ENCODE measurements at regions not wholly inside any gene's neighbourhood (a gene's known extent, or its start where the extent isn't known, plus 50 kb on each side); places are given as distances from the start of the nearest gene placed in this dataset.
A peak's percentile ranks its signal among the peaks of the same experiment; 100 is the strongest.

DNA sequence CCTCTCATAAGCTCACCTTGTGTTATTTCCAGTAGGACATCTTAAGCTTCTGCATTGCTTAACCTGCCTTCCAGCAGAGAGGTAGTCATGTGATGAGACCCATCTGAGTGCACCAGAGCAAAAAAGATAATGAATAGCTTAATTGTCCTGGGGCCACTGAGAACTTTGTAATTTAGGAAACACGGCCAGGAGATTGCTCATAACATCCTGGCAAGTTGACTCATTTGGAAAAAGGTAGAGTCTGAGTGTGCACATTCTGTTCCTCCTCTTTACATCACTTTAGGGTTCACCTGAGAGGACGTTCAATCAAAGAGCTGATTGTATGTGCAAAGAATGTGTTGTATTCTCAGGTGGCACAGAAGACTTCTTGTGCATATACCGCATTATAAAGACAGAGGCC, 830.2 kb upstream of the SOX11 start (continued):
- no peak for TF ChIP-seq TFCP2L1 (CRISPR knock-in tag; IDR thresholded peaks at IDR 0.05)
- no peak for TF ChIP-seq HOXA7 (CRISPR knock-in tag; IDR thresholded peaks at IDR 0.05)

- 46% methylated on average over 4 of the region's 4 CpGs for WGBS (ENCODE audit: missing lambda C conversion rate)
- POLR2A ChIA-PET, result no interaction called here
- TF ChIP-seq FOSL2 (IDR thresholded peaks at IDR 0.05) (no peak), FOSL2 (CRISPR knock-in tag; IDR thresholded peaks at IDR 0.05) (no peak), CEBPB (IDR thresholded peaks at IDR 0.05) (peak in 1 of 2 experiments; percentile 25; a peak in 1 of 4 replicates), KDM5A (IDR thresholded peaks at IDR 0.05) (no peak)
- H3K9me3 ChIP-seq, result peaks cover 15% of the 10 kb centered on the region; the same call in 2 of the 3 replicates
- no peak for FAIRE-seq
- no peak for DNase-seq (ENCODE audit: low read depth in 1 of 2, low spot score in 1 of 2)
- H3K4me2 ChIP-seq, result no peak overlapping the region
- H3K4me3 ChIP-seq, result no peak overlapping the region
- no peak for ATAC-seq
- no peak overlapping the region for H3K27ac ChIP-seq
- no peaks in the 10 kb centered on the region for H3K4me1 ChIP-seq
- CTCF ChIA-PET, result no interaction called here
Measured at GRCh38 chr2:4866198-4866597, 826.0 kb upstream of the SOX11 start.

GRCh38 chr2:4868466-4868865, 823.7 kb upstream of the SOX11 start:
- TF ChIP-seq MAFK (IDR thresholded peaks at IDR 0.05; ENCODE audit: partially characterized antibody), result no peak
- no peak for TF ChIP-seq HOXB5 (CRISPR knock-in tag; IDR thresholded peaks at IDR 0.05)
- ChIA-PET POLR2A (no interaction called here), CTCF (no interaction called here)
- H3K9me3 ChIP-seq, result peaks cover 20% of the 10 kb centered on the region; the same call in 2 of the 3 replicates
- no peak for FAIRE-seq
- no peaks in the 10 kb centered on the region for H3K4me1 ChIP-seq
- H3K4me3 ChIP-seq, result no peak overlapping the region
- 0% methylated on average over 1 of the region's 1 CpG for WGBS (ENCODE audit: missing lambda C conversion rate)
- no peak for ATAC-seq
- H3K27ac ChIP-seq, result no peak overlapping the region
- no peak for DNase-seq (ENCODE audit: low read depth in 1 of 2, low spot score in 1 of 2)
- no peak overlapping the region for H3K4me2 ChIP-seq

DNA sequence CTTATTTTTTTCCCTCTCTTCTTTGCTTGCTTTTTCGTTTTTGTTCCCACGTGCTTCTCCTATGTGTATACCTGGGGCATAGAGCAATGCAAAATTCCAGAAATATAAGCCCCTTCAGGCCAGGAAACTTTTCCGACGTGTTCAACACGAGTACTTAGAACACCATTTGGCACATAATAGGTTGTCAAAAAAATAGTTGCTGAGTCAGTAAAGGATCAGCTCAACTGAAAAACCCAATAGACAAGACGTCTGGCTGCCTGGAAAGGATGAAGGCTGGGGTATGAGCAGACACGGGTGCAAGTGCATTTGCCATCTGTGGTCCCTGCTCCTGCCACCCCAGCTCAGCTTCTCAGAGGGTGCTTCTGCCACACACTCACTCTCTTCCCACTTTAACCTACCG, 823.0 kb upstream of the SOX11 start:
- CTCF ChIA-PET, result interaction anchor here (1.7 kb wide), 1 partner anchor 45 kb away, joined by 3 read pairs; no protein-coding TSS in a partner anchor
- H3K4me3 ChIP-seq, result no peak overlapping the region
- peak; percentile 73 for TF ChIP-seq MAFK (IDR thresholded peaks at IDR 0.05; ENCODE audit: partially characterized antibody)
- TF ChIP-seq RAD21 (conservative IDR thresholded peaks at IDR 0.05 in 1 of 2, IDR thresholded peaks at IDR 0.05 in 1 of 2), result no peak
- TF ChIP-seq PHF8 (IDR thresholded peaks at IDR 0.05; ENCODE audit: borderline replicate concordance, low read depth), result no peak
- TF ChIP-seq, protein P1, sequence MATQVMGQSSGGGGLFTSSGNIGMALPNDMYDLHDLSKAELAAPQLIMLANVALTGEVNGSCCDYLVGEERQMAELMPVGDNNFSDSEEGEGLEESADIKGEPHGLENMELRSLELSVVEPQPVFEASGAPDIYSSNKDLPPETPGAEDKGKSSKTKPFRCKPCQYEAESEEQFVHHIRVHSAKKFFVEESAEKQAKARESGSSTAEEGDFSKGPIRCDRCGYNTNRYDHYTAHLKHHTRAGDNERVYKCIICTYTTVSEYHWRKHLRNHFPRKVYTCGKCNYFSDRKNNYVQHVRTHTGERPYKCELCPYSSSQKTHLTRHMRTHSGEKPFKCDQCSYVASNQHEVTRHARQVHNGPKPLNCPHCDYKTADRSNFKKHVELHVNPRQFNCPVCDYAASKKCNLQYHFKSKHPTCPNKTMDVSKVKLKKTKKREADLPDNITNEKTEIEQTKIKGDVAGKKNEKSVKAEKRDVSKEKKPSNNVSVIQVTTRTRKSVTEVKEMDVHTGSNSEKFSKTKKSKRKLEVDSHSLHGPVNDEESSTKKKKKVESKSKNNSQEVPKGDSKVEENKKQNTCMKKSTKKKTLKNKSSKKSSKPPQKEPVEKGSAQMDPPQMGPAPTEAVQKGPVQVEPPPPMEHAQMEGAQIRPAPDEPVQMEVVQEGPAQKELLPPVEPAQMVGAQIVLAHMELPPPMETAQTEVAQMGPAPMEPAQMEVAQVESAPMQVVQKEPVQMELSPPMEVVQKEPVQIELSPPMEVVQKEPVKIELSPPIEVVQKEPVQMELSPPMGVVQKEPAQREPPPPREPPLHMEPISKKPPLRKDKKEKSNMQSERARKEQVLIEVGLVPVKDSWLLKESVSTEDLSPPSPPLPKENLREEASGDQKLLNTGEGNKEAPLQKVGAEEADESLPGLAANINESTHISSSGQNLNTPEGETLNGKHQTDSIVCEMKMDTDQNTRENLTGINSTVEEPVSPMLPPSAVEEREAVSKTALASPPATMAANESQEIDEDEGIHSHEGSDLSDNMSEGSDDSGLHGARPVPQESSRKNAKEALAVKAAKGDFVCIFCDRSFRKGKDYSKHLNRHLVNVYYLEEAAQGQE (IDR thresholded peaks at IDR 0.05), result no peak
- no peak for TF ChIP-seq TP53 (CRISPR knock-in tag; IDR thresholded peaks at IDR 0.05)
- POLR2A ChIA-PET, result no interaction called here
- peaks cover 24% of the 10 kb centered on the region; the same call in 2 of the 3 replicates for H3K9me3 ChIP-seq
- H3K4me2 ChIP-seq, result no peak overlapping the region
- H3K4me1 ChIP-seq, result no peaks in the 10 kb centered on the region
- DNase-seq (ENCODE audit: low read depth in 1 of 2, low spot score in 1 of 2), result no peak
- H3K27ac ChIP-seq, result no peak overlapping the region
- no peak for FAIRE-seq
- ATAC-seq, result no peak
- WGBS (ENCODE audit: missing lambda C conversion rate), result 7% methylated on average over 8 of the region's 8 CpGs

DNA sequence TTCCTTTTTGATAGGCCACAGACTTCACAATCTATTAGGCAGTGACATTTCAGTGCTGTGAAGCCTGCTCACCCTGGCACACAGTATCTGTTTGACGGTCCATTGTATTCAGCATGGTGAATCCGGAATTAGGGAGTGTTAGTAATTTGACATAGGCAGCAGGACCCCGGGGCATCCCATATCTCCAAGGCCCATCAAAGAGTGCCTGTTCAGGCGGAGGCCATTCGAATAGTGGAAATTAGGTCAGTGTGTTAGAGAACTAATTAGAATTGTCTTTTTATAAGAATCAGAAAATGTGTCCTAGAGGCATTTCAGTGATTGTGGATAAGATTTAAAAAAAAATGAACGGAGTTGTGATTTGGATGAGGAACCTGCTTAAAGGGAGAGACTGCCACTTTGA, 818.8 kb upstream of the SOX11 start:
- CTCF ChIA-PET, result no interaction called here

More for the DNA sequence above, 818.8 kb upstream of the SOX11 start:
- ATAC-seq, result no peak
- Histone ChIP-seq H3K4me3 (no peak overlapping the region), H3K4me1 (no peaks in the 10 kb centered on the region), H3K4me2 (no peak overlapping the region), H3K27ac (no peak overlapping the region), H3K9me3 (peaks cover 21% of the 10 kb centered on the region; the same call in 2 of the 3 replicates)
- TF ChIP-seq MAZ (IDR thresholded peaks at IDR 0.05; ENCODE audit: borderline replicate concordance, low read depth, low read length), result no peak
- TF ChIP-seq CEBPB (IDR thresholded peaks at IDR 0.05), result no peak
- no peak for TF ChIP-seq NPAS2 (CRISPR knock-in tag; IDR thresholded peaks at IDR 0.05; ENCODE audit: borderline replicate concordance)
- TF ChIP-seq RFX5 (IDR thresholded peaks at IDR 0.05), result no peak
- TF ChIP-seq RARB (CRISPR knock-in tag; IDR thresholded peaks at IDR 0.05), result no peak
- TF ChIP-seq CBX8 (IDR thresholded peaks at IDR 0.05), result no peak
- POLR2A ChIA-PET, result no interaction called here
- no peak for DNase-seq (ENCODE audit: low read depth in 1 of 2, low spot score in 1 of 2)
- WGBS (ENCODE audit: missing lambda C conversion rate), result 27% methylated on average over 6 of the region's 6 CpGs
- FAIRE-seq, result no peak
